ENCODE measurements at regions not wholly inside any gene's neighbourhood (a gene's known extent, or its start where the extent isn't known, plus 50 kb on each side); places are given as distances from the start of the nearest gene placed in this dataset.
A peak's percentile ranks its signal among the peaks of the same experiment; 100 is the strongest.

DNA sequence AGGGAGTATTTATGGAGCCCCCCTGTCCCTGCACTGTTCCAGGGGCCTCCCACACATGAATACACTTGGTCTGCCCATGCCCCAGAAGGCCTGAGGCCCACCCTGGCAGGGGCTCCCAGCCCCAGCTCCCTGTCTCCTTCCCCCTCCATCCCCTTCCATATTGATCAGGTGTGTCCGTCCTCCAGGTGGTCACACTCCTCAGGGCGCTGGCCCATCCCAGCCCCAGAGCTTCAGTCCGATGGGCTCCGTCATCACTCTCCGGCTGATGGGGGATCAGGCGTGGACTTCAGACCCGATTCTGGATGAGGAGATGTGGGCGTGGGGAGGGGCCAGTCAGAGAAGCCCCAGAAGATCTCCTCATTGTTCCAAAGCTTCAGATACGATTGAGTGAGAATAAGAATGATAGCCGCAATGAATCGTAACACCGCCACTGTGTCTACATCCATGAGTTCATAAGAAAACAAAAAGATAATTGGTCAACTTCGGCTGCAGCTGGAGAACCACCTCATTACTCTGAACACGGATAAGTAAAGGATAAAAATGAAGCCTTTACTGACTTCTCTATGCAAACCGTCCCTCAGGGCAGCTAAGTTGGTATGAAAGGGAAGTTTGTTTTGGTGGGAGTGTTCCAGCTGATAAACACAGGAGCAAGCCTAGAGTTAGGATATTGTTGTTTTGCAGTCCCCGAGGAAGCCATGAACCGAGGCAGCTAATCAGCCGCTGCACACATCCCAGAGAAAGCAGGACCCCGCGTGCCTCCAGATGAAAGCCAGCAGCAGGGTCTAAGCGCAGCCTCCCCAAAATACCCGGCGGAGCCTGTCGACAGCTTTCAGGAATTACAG is 279.5 kb downstream of the NDUFA10 start:
- Histone ChIP-seq H3K4me3 (no peak overlapping the region), H3K36me3 (no peaks in the 10 kb centered on the region), H4K20me1 (no peaks in the 10 kb centered on the region), H3K27me3 (no peaks in the 10 kb centered on the region), H3K9me3 (replicated peaks in 1 of 11) (no peaks in the 10 kb centered on the region), H3K4me2 (peak overlapping the region in 6 of 11 experiments; percentile 9 to 35 (median 23); a peak in 5 of 22 replicates), H3K27ac (no peak overlapping the region), H3K4me1 (peaks cover 25 to 41% (median 33%) of the 10 kb centered on the region in 10 experiments), H3K9ac (0 out of 22 replicates have a peak overlapping the region, but pooled peaks of 1 of the 11 experiments have one; percentile 29)
- TF ChIP-seq Cebpa-rat (IDR thresholded peaks at IDR 0.05): no peak

DNA sequence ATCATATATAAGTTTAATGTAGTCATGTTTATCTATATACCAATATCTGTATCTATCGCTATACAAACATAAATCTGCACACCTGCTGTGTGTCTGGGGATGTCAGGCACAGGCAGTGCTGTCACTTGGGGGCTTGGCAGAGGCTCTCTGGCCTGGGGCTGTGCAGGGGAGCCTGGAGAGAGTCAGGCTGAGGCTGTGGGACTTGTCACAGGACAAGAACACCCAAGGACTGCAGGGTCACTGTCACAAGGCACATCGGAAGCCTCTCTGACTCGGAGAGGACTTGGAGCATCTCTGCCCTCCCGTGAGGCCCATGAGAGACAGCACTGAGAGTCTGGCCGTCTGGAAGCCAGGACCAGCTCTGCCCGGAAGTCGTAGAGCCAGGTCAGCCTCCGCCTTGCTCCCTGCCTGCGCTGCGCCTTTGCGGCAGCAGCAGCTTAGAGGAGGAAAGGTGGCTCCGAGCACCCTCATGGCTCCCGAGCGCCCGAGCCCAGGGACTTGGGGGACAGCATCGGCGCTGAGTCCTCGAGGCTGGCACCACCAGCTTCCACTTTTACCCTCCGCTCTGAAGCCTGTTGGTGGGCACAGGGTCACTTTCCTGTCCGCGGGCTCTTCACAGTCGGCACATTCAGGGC is 280.3 kb downstream of the NDUFA10 start:
- Histone ChIP-seq H3K36me3 (no peaks in the 10 kb centered on the region), H3K9ac (no peak overlapping the region), H3K27me3 (no peaks in the 10 kb centered on the region), H3K4me2 (no peak overlapping the region), H3K4me1 (peaks cover 18 to 33% (median 25%) of the 10 kb centered on the region in 10 experiments), H3K27ac (no peak overlapping the region), H4K20me1 (no peaks in the 10 kb centered on the region), H3K4me3 (no peak overlapping the region), H3K9me3 (replicated peaks in 1 of 11) (no peaks in the 10 kb centered on the region)
- TF ChIP-seq Cebpa-rat (IDR thresholded peaks at IDR 0.05): no peak

DNA sequence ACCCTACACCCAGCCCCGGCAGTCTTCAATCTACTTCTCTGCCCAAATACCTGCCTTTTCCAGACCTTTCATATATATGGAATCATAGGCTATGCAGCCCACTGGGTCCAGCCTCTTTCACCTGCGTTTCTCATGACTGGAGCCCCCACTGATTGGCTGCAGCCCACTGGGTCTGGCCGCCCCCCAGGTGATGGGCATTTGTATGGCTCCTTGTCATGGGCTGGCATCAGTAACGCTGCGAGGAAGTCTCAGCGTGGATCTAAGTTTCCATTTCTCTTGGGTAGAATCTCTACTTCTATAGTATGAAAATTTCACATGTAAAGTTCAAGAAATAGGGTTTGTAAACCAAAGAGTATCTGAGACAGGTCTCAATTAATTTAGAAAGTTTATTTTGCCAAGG is 281.9 kb downstream of the NDUFA10 start:
- Histone ChIP-seq H3K27me3 (no peaks in the 10 kb centered on the region), H3K36me3 (no peaks in the 10 kb centered on the region), H3K9ac (no peak overlapping the region), H3K4me2 (no peak overlapping the region), H3K4me1 (peaks cover 12 to 26% (median 19%) of the 10 kb centered on the region in 10 experiments; a peak in 19 of 20 replicates), H3K4me3 (no peak overlapping the region), H3K27ac (no peak overlapping the region), H3K9me3 (replicated peaks in 1 of 11) (no peaks in the 10 kb centered on the region), H4K20me1 (no peaks in the 10 kb centered on the region)
- no peak for TF ChIP-seq Cebpa-rat (IDR thresholded peaks at IDR 0.05)

DNA sequence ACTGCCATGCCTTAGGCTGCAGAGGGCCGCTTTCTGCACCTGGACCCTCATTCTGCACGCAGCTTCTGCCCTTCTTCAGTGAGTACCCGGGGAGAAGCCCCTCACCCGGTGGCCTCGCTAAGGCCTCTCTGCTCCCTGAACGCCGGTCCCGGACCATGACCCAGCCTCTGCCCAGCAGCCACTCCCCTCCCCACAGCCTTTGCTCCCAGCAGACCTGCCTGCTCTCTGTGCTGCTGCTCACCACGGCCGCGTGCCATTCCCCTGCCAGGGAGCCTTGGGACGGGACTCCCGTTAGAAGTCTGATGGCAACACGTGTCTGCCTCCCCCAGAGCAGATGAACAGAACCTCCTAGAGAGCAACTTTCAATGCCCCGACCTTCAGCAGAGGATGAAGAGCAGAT is 282.8 kb downstream of the NDUFA10 start:
- no peak overlapping the region for H3K4me3 ChIP-seq
- H4K20me1 ChIP-seq: no peaks in the 10 kb centered on the region
- H3K9ac ChIP-seq: no peak overlapping the region
- no peak for TF ChIP-seq Cebpa-rat (IDR thresholded peaks at IDR 0.05)
- H3K4me2 ChIP-seq: no peak overlapping the region
- peaks cover 8 to 20% (median 16%) of the 10 kb centered on the region in 10 experiments; a peak in 19 of 20 replicates for H3K4me1 ChIP-seq
- H3K27me3 ChIP-seq: no peaks in the 10 kb centered on the region
- H3K27ac ChIP-seq: no peak overlapping the region
- H3K36me3 ChIP-seq: no peaks in the 10 kb centered on the region
- no peaks in the 10 kb centered on the region for H3K9me3 ChIP-seq (replicated peaks in 1 of 11)

DNA sequence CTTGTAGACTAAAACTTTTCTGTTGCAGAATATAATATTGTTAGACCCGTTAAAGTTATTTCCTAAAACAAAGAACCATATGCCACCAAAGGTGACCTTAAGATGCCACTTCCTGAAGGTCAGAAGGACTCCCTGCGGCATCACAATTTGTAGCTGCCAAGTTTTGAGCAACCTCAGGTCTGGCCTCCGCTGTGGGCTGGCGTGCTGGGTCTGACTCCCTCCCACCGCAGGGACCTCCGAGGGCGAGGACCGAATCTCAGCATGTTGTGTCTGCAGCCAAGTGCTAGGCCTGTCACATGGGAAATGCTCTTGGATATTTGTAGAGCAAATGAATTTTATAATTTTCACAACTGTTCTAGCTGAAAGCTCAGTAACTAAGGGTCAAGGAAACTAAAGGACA is 285.9 kb downstream of the NDUFA10 start:
- TF ChIP-seq Cebpa-rat (IDR thresholded peaks at IDR 0.05): no peak
- Histone ChIP-seq H3K4me3 (no peak overlapping the region), H3K9me3 (replicated peaks in 1 of 11) (peaks cover 2 to 12% (median 5%) of the 10 kb centered on the region in 11 experiments; a peak in 19 of 22 replicates)

DNA sequence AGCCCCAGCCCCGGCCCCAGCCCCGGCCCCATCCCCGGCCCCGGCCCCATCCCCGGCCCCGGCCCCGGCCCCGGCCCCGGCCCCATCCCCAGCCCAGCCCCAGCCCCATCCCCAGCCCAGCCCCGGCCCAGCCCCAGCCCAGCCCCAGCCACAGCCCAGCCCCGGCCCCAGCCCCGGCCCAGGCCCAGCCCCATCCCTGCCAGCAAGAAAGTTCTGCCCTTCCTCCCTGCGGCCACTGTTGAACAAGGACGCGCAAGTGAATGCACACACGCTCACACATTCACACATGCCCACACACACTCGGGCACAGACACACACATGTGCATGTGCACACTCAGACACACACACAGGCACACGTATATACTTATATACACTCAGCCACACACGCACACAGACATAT is 287.0 kb downstream of the NDUFA10 start:
- Histone ChIP-seq H3K4me2 (no peak overlapping the region), H4K20me1 (no peaks in the 10 kb centered on the region), H3K27me3 (no peaks in the 10 kb centered on the region), H3K4me3 (no peak overlapping the region), H3K9me3 (replicated peaks in 1 of 11) (peaks cover 8 to 22% (median 12%) of the 10 kb centered on the region in 11 experiments; a peak in 20 of 22 replicates), H3K27ac (no peak overlapping the region), H3K4me1 (peaks cover 0 to 17% (median 10%) of the 10 kb centered on the region in 10 experiments; a peak in 11 of 20 replicates), H3K36me3 (no peaks in the 10 kb centered on the region; a peak in 2 of 22 replicates), H3K9ac (no peak overlapping the region)
- no peak for TF ChIP-seq Cebpa-rat (IDR thresholded peaks at IDR 0.05)

More for the DNA sequence above, 285.9 kb downstream of the NDUFA10 start:
- Histone ChIP-seq H3K9ac (no peak overlapping the region), H3K36me3 (no peaks in the 10 kb centered on the region; a peak in 1 of 22 replicates), H3K4me1 (peaks cover 0 to 17% (median 10%) of the 10 kb centered on the region in 10 experiments; a peak in 11 of 20 replicates), H3K27me3 (no peaks in the 10 kb centered on the region), H3K4me2 (no peak overlapping the region), H4K20me1 (no peaks in the 10 kb centered on the region), H3K27ac (no peak overlapping the region)

DNA sequence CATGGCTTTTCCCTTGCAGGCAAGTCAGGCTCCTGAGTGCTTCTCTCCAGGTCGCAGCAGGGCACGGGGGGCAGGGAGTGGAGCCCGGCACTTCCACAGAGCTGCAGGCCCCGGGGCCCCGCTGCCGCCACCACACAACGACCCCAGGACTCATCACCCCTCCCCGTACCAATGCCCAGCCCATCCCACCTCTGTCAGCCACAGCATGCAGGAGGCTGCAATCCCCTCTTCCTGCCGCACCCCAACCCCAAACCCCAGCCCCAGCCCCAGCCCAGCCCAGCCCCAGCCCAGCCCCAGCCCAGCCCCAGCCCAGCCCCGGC is 288.0 kb downstream of the NDUFA10 start:
- no peak overlapping the region for H3K27ac ChIP-seq
- H3K4me1 ChIP-seq: peaks cover 0 to 17% (median 10%) of the 10 kb centered on the region in 10 experiments; a peak in 11 of 20 replicates
- H3K9ac ChIP-seq: no peak overlapping the region
- H3K4me2 ChIP-seq: no peak overlapping the region
- H3K36me3 ChIP-seq: no peaks in the 10 kb centered on the region; a peak in 2 of 22 replicates
- H3K9me3 ChIP-seq (replicated peaks in 1 of 11): peaks cover 8 to 25% (median 12%) of the 10 kb centered on the region in 11 experiments; a peak in 20 of 22 replicates
- no peak overlapping the region for H3K4me3 ChIP-seq
- H3K27me3 ChIP-seq: no peaks in the 10 kb centered on the region
- no peaks in the 10 kb centered on the region for H4K20me1 ChIP-seq
- no peak for TF ChIP-seq Cebpa-rat (IDR thresholded peaks at IDR 0.05)

DNA sequence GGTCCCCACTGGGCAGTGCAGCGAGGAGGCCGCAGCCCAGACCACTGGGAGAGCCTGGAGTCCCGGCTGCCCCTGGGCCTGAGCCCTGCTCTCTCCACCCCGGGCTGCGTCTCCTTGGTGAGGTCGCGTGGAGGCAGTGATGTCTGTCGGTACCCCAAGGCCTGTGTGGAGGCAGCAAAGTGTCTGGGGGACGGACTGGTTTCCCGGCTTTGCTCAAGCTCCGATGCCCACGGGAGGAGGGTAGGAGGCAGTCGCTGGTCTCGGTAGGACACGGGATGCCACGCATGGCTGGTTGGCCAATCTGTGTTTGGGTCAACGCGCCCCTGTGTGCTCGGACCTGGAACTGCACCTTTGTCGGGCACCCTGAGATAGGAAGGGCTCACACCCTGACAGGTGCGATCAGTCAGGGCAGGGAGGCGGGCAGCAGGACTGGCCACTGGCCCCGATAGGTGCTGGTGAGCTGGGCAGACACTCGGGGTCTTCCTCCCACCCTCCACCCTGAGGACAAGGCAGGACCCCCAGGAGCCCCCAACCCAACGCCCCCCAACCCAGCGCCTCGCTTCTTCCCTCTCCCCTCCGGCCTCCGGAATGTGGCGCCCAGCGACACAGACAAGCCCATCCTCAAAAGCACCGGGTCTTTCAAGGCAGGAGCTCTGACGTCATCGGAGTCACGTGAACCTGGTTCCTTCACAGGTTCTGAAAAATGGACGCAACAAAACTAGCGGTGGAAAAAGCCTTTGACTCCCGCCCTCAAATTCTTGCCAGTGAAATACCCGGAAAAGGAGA is 288.6 kb downstream of the NDUFA10 start:
- H3K27me3 ChIP-seq: no peaks in the 10 kb centered on the region
- no peaks in the 10 kb centered on the region for H4K20me1 ChIP-seq
- no peaks in the 10 kb centered on the region; a peak in 2 of 22 replicates for H3K36me3 ChIP-seq
- H3K27ac ChIP-seq: no peak overlapping the region
- H3K4me3 ChIP-seq: no peak overlapping the region
- H3K9me3 ChIP-seq (replicated peaks in 1 of 11): peaks cover 8 to 25% (median 12%) of the 10 kb centered on the region in 11 experiments; a peak in 20 of 22 replicates
- H3K4me2 ChIP-seq: no peak overlapping the region
- H3K4me1 ChIP-seq: peaks cover 0 to 17% (median 10%) of the 10 kb centered on the region in 10 experiments; a peak in 11 of 20 replicates
- H3K9ac ChIP-seq: no peak overlapping the region
- no peak for TF ChIP-seq Cebpa-rat (IDR thresholded peaks at IDR 0.05)
